SKM-1 treated with dmso at 0.1 percent for 144 hours (cell line): ENCODE measurements at regions not wholly inside any gene's neighbourhood (a gene's known extent, or its start where the extent isn't known, plus 50 kb on each side); places are given as distances from the start of the nearest gene placed in this dataset.
"Not testable (repeated sequence)": the region's sequence is repeated elsewhere in the genome, so short reads cannot be mapped to it uniquely, and the experiment has no call there.

Experiments
- DNase-seq: peaks from one replicate; lab custom pipeline; 2025; ENCODE audit not compliant: unreplicated experiment; lab: John Stamatoyannopoulos, UW

DNA sequence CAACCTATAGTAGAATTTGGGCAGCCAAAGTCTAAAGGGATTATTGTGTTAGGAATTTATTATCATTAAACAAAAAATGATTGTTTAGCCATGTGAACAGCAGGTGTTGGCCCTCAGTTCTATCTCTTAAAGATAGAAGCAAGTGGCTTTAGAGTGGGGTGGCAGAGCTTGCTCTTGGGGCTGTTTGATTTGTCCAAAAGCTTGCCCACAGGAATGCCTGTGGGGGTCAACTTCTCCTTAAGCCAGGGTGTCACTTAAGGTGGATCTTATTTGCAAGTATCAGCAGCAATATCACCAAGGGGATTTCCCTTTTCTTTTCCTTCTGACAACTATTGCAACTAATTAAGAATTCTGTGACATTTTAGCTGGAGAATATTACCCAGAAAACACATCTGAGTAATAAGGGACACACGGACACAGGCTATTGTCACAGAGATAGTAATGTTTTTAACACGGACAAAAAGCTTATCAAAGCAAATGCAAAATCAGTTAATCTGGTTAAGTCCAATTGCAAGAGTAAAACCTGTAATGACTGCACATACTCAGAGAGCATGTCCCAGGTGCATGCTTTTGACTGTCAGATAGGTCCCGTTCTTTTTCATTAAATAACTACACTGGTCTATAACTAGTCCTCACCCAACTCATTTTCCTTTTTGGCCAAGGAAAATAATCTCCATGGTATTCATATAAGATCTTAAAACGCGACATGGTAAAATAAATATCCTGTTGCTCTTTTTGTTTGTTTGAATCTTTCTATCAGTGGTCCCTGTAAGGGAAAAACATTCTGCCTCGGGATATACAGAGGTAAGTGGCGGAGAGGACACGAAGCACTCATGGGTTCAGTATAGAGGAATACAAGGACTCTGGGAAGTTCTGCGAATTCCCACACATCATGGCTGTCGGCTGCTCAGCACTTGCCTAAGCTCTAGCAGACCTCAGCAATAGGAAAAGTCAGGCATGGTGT lies 172.1 kb upstream of the RFC3 start:
- no peak for DNase-seq

DNA sequence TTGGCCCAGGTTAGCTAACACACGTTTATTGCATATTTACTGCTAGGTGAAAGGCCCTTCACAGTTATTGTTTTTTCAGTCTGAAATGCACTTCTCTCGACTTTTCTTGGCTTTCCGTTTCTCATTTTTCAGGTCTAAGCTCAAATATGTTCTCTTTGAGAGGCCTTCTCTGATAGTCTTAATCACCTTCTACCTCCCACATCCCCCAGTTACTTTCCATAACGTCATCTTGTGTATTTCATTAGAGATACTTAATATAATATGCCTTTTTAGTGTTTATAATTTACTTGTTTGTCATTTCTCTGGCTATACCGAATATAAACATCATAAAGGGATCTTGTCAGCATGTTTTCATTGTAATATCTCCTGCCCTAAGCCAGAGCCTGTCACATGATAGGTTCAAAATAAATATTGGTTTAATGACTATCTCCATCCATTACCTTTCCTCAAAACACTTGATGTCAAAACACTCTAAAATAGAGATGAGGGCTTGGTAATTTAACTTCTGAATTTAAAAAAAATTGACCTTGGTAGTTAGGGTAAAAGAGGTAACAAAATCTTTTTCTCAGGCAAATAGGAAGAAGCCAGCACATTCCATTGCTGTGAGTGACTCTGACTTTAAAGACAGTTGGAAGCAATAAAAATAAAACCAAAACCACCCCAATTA lies 168.6 kb upstream of the RFC3 start:
- DNase-seq = no peak

DNA sequence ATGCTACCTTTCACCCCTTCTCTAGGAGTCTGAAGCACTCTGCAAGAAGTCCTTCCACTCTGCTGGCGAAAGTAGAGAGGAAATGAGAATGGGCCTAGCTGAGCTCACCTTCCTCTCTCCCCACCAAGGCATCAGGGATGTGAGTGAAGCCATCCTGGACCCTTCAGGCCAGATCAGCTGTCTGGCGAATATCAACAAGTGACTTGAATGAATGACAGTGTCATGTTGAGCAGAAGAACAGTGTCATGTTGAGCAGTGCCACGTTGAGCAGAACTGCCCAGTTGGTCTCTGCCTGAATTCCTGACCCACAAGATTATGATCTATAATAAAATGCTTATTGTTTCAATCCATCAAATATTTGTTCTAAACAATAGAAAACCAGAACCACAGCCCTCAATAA lies 166.2 kb upstream of the RFC3 start:
- no peak for DNase-seq

DNA sequence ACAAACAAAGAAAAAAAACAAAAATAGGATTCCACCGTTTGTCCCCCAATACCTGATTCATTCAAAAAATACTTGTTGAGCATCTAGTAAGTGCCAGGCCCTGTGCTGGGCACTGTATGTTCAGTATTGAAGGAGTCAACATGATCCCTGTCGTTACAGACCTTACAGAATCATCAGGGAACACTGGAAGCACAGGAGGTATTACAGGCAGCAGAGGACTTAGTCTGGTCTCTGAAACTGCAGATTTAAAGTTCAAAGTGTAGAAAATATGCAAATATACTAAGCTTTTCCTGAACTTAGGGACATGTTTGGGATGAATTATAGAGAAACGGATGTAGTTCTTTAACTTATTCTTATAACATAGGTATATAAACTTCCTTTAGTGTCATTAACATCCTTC lies 160.7 kb upstream of the RFC3 start:
- no peak for DNase-seq

DNA sequence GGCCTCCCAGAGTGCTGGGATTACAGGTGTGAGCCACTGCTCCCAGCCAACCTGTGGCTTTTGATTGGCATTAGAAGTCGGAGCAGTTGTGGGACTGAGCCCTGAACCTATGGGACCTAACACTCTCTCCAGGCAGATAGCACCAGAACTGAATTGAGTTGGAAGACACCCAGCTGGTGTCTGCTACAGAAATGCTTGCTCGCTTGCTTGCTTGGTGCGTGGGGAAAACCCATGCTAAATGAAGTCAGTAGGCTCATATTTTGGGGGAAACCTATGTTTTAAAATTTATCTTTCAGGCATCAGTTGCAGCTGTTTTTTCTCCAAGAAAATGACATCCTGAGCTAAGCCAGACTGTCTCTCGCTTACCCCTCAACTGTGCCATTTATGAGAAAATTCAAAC lies 158.5 kb upstream of the RFC3 start:
- DNase-seq = no peak

DNA sequence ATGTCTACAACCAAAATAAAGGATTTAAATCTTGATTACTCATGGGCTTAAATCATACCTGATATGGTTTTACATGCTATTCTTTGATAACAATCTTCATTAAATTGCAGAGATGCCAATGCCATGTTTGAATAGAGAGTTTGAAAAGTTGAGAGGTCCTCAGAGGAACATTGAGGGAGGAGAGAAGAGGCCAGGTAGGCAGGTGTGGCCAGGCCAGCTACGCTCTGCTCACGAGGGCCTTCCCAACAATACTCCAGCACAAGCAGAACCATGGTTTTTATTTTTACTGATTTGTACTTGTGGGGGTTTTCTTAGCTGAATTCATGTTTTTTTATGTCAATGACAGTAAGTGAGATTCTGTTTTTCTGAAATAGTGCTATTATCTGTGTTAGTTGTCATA lies 158.1 kb upstream of the RFC3 start:
- DNase-seq = no peak

DNA sequence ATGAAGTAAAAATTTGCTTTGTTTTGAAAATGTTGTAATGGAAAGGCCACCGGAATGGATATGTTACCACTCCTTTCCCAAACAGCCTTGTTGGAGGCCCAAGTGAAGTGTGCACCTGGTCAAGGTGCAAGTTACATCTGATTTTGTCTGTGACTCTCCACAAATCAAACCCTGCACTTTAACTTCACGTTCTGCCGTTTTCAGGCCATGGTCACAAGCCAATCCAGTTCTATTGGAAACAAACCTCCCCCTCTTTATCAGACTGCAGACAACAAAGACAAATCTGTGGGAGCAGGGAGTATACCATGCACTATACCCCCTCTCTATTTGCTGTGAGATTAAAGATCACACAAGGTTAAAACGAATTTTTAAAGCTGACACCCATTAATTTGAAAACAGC lies 155.6 kb upstream of the RFC3 start:
- no peak for DNase-seq

DNA sequence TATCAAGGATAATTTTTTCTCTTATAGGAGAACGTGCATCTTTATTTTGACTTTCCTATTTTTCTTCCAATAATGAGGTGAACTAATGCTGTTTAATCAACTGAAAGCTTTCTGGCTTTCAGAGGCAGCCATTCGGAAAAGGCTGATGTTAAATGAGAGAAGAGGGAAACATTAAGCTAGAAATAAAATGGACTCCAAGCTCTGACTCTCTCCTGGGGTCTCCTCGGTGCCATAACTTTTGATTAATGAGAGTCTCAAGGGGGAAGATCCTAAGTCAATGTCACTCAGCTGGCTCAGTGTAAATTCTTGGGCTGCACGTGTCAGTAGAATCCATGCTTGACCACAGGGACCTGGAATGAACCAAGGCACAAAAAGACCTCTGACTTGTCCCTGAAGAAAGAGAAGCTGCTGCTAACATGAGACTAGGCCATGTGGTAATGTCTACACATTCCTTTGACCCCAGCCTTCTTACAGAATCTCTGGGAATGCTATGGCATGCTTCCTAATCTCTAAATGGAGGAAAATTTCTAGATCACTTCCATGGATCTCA lies 152.2 kb upstream of the RFC3 start:
- no peak for DNase-seq

DNA sequence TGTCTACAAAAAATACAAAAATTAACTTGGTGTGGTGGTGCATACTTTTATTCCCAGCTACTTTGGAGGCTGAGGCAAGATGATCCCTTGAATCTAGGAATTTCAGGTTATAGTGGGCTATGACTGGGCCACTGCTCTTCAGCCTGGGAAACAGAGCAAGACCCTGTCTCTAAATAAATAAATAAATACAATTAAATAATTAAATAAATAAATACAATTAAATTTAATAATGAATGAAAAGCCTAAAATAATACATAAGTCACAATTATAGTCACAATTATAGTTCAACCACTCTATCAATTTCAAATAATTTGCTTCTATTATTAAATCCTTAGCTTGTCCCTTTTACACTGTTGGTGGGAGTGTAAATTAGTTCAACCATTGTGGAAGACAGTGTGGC lies 146.4 kb upstream of the RFC3 start:
- no peak for DNase-seq

DNA sequence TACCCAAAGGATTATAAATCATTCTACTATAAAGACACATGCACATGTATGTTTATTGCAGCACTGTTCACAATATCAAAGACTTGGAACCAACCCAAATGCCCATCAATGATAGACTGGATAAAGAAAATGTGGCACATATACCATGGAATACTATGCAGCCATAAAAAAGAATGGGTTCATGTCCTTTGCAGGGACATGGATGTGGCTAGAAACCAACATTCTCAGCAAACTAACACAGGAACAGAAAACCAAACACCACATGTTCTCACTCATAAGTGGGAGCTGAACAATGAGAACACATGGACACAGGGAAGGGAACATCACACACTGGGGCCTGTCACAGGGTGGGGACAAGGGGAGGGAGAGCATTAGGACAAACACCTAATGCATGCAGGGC lies 145.9 kb upstream of the RFC3 start:
- not testable (repeated sequence) for DNase-seq

DNA sequence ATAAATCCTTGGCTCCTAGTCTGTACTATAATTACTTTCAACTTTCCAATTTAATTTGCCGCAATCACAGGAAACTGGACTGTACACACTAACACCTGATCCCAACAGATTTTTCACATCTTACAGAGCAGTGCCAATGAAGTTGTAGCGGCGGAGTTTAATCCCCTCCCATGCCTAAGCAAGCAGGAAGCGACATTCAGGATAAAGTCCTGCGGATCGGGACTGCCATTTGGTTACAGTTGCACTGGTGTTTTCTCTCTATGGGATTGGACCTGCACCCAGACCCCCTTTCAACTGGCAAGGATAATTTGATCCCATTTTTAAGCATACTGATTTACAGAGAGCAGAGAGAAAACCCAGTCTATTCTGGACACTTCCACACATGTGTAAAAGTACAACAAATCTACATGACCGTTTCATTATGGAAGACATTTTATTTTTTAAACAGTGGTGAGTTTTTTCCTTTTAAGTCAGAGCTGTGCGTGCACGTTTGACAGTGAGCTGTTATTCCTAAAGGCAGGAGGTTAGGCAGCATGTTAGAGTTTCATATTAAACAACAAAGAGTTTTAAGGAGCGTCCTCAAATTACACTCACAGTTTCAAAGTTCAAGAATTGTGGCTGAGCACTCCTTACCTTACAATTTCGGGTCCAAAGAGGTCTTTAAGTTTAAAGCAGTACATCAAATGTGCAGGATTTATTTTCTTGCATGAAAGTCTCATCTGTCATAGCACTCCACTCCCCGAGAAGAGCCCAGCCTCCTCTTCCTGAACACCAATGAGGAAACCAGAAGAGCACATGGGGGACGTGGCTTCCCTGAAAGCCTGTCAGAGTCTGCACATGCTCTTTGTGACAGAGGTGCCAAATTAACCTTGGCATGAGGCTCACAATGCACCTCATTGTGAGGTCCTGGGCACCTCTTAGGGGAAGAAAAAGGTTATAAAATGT lies 141.6 kb upstream of the RFC3 start:
- DNase-seq = no peak

DNA sequence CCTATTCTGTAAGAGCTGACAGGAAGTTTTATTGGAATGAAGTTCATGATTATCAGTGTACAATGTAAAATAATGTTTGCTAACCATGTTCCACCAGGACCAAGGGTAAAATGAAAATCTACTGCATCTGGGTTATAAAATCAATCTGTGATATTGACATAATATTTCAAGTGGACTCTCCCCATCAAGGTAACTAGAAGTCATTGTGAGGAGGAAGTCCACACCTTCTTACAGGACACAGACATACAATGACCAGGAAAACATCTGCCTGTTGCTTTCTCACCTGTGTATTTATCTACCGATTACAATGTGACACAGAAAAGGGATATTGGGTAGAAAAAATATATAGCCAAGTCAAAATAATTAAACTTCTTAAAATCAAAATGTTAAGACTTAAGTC lies 140.7 kb upstream of the RFC3 start:
- no peak for DNase-seq

DNA sequence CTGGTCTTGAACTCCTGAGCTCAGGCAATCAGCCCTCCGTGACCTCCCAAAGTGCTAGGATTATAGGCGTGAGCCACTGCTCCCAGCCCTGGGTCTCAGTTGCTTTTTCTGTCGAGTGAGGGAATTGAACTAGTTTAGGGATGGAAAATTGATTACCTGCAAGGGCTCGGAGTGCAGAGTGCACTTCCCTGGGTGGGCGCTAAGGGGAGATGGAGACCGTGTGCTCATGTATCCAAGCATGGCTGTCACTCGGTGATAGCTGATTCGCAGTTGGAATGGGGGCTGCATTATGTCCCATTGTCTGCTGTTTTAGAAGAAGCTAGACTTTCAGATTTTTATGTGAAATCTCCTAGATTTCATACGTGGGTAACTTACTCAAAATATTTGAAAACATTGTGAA lies 139.9 kb upstream of the RFC3 start:
- no peak for DNase-seq

DNA sequence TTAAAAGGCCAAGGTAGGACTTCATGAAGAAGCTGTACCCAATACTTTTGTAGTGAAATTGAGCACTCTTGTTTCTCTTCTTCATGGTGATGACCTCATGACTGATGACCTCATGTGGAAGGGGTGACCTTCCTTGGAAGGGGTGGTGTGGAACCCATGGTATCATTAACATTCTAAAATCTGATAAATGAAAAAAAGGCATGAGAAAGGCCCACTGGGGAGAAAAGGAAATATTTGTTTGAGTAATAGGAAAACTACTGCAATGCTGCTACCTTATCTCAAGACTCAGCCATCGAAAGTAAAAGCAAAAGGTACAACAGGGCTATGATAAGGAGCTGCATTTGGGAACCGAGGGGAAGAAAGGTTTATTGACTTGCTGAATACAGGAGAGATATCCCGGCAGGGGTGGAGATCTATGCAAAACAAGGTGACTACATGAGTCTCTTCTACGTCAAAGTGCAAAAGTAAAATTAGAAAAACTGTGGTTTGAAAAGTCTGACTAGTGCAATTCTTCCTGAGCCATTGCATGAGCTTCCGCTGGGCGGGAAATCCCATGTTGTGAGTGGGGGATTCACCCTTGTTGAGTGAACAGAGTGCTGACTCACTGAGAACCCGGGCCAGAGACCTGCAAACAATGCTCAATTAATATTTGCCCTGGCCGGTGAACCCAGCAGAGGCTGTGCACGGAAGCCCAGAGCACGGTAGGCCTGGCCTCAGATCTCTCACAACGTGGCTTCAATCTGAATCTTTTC lies 138.9 kb upstream of the RFC3 start:
- no peak for DNase-seq

DNA sequence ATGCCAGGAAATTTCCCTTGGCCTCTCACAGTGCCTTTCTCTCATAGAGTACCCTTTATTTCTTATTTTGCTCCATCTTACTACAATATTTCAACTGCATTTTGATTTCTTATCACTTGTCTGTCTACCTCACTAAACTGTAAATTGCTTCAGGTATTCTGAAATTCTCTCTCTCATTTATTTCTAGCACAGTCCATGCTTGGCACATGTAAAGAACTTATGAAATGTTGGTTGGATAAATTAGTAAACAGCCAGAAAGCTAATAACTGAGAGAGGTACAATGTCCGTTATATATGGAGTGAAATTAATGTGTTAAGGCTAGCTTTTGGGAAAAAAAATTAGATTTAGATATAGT lies 138.3 kb upstream of the RFC3 start:
- DNase-seq = no peak

DNA sequence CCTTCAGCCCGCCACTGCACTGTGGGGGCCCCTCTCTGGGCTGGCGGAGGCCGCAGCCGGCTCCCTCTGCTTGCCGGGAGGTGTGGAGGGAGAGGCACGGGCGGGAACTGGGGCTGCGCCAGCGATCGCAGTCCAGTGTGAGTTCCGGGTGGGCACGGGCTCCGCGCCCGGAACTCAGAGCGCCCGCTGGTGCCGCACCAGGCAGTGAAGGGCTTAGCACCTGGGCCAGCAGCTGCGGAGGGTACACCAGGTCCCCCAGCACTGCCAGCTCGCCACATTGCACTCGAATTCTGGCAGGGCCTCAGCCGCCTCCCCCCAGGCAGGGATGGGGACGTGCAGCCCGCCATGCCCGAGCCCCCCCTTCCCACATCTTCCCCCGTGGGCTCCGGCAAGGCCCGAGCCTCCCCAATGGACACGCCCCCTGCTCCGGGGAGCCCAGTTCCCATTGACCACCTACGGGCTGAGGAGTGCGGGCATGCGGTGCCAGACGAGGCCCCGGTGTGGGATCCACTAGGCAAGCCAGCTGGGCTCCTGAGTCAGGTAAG lies 135.9 kb upstream of the RFC3 start:
- DNase-seq = no peak

DNA sequence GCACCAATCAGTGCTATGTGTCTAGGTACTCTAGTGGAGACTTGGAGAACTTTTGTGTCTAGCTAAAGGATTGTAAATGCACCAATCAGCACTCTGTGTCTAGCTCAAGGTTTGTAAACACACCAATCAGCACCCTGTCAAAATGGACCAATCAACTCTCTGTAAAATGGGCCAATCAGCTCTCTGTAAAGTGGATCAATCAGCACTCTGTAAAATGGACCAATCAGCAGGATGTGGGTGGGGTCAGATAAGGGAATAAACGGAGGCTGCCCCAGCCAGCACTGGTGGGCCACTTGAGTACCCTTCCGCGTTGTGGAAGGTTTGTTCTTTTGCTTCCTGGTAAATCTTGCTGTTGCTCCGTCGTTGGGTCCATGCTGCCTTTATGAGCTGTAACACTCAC lies 135.3 kb upstream of the RFC3 start:
- DNase-seq = not testable (repeated sequence)

DNA sequence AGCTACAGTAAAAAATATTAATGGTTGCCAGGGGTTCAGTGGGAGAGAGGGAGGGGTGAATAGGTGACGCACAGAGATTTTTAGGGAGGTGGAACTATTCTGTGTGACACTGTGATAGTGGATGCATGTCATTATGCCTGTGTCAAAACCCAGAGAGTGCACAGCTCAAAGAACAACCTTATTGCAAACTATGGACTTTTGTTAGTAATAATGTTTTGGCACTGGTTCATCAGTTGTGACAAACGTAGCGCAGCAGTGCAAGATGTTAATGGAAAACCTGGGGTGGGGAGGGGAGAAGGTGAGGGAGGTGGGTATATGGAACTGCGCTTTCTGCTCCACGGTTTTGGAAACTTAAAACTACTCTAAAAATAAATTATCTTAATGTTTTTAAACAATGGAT lies 134.6 kb upstream of the RFC3 start:
- DNase-seq = no peak

DNA sequence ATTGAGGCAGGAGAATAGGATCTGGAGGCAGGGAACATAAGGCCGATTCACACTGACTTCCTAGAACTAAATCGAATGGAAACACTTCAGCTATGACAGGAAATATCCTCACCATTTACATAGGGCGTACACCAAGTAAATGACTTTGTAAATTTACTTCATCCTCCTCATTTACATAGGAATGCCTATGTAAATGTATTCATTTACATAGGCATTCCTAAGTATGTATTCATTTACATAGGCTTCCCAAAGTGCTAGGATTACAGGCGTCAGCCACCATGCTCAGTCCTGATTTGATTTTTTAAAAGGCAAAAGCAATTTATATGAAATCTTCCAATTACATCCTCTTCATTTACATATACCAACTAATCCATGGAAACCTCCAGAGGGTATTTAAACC lies 133.1 kb upstream of the RFC3 start:
- no peak for DNase-seq

DNA sequence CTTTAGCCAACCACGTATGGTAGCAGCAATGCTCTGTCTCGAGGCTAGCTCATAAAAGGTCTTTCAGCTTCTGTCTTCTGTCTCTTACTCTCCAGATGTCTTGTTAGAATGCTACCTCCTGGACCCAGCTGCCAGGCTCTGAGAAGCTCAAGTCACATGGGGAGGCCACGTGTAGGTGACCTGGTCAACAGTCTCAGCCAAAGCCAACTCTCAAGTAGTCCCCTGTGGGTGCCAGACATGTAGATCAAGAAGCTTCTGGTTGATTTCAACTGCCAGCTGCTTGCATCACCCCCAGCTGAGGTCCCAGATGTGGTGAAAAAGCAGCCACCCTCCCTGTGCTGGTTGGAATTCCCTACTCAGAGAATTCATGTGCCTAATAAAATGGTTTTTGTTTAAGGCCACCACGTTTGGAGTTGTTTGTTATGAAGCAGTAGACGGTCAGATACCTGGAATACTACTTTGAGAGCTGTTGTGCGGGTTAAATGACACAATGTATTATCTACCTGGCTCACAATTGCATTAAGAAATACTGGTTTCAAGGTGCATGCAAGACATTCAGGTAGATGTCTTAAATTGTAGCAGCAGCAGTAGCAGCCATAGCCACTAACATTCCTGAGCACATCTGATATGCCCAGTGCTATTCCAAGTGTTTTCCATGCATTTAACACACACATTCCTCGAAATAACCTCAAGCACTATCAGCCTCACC lies 131.0 kb upstream of the RFC3 start:
- no peak for DNase-seq
